HEK293 (cell line): ENCODE measurements at regions not wholly inside any gene's neighbourhood (a gene's known extent, or its start where the extent isn't known, plus 50 kb on each side); places are given as distances from the start of the nearest gene placed in this dataset.
"Not testable (repeated sequence)": the region's sequence is repeated elsewhere in the genome, so short reads cannot be mapped to it uniquely, and the experiment has no call there.

Source experiments
- CTCF ChIP-seq: fragments of 450-650 bp; formaldehyde crosslinking; IDR thresholded peaks from 2 replicates; pipeline ENCODE4 v1.5.1; 2016; ENCODE audit warnings: missing biosample characterization, missing genetic modification characterization
- ELK4 ChIP-seq: IDR thresholded peaks from 2 replicates; pipeline ENCODE4 v1.6.1; 2011; ENCODE audit warnings: mild to moderate bottlenecking, low read depth, low read length, borderline replicate concordance
- TCF7L2 ChIP-seq: IDR thresholded peaks from 2 replicates; pipeline ENCODE4 v1.6.1; 2011; ENCODE audit warnings: low read depth, mild to moderate bottlenecking, inconsistent platforms, low read length, moderate library complexity, borderline replicate concordance
- YY1 ChIP-seq: fragments of 450-650 bp; formaldehyde crosslinking; IDR thresholded peaks from 2 replicates; pipeline ENCODE4 v1.5.1; 2018; ENCODE audit warnings: missing biosample characterization, missing genetic modification characterization
- ZBTB7A ChIP-seq: fragments of 450-650 bp; formaldehyde crosslinking; IDR thresholded peaks from 2 replicates; pipeline ENCODE4 v1.5.1; 2016; ENCODE audit warnings: low read depth, missing biosample characterization, missing genetic modification characterization
- ZNF140 ChIP-seq: fragments of 450-650 bp; formaldehyde crosslinking; IDR thresholded peaks from 2 replicates; pipeline ENCODE4 v1.5.1; 2016; ENCODE audit warnings: missing biosample characterization, missing genetic modification characterization
- ZNF157 ChIP-seq: fragments of 450-650 bp; formaldehyde crosslinking; IDR thresholded peaks from 2 replicates; pipeline ENCODE4 v1.5.1; 2016; ENCODE audit warnings: missing biosample characterization, missing genetic modification characterization
- ZNF184 ChIP-seq: fragments of 450-650 bp; IDR thresholded peaks from 2 replicates; pipeline ENCODE4 v1.5.1; 2018; ENCODE audit warnings: missing biosample characterization, mild to moderate bottlenecking, missing genetic modification characterization
- ZNF513 ChIP-seq: fragments of 450-650 bp; IDR thresholded peaks from 2 replicates; pipeline ENCODE4 v1.5.1; 2018; ENCODE audit warnings: missing biosample characterization, missing genetic modification characterization
- ZNF580 ChIP-seq: fragments of 450-650 bp; formaldehyde crosslinking; IDR thresholded peaks from 2 replicates; pipeline ENCODE4 v1.5.1; 2016; ENCODE audit warnings: missing biosample characterization, missing genetic modification characterization
- ZNF670 ChIP-seq: fragments of 450-650 bp; formaldehyde crosslinking; IDR thresholded peaks from 2 replicates; pipeline ENCODE4 v1.5.1; 2016; ENCODE audit warnings: missing biosample characterization, missing genetic modification characterization, low read depth
- ZNF837 ChIP-seq: fragments of 450-650 bp; formaldehyde crosslinking; IDR thresholded peaks from 2 replicates; pipeline ENCODE4 v1.5.1; 2016; ENCODE audit warnings: missing biosample characterization, missing genetic modification characterization

- not testable (repeated sequence) for TF ChIP-seq ZNF157 (tag by site-specific recombination); CTCF (tag by site-specific recombination); ZNF837 (tag by site-specific recombination); ZNF140 (tag by site-specific recombination); ZNF670; ZNF513 (tag by site-specific recombination); ZBTB7A; YY1 (tag by site-specific recombination); ZNF184 (tag by site-specific recombination); TCF7L2; ZNF580; ELK4
Observed at GRCh38 chr11:109967136-109967535, 126.1 kb upstream of the ZC3H12C start.
